ELF-1 (cell line): ENCODE measurements at regions not wholly inside any gene's neighbourhood (a gene's known extent, or its start where the extent isn't known, plus 50 kb on each side); places are given as distances from the start of the nearest gene placed in this dataset.
"Not testable (repeated sequence)": the region's sequence is repeated elsewhere in the genome, so short reads cannot be mapped to it uniquely, and the experiment has no call there.

Experiments
- DNase-seq: peaks from one replicate; pipeline ENCODE4 v3.0.0-alpha.2; 2016; ENCODE audit warnings: low read depth, low spot score

DNA sequence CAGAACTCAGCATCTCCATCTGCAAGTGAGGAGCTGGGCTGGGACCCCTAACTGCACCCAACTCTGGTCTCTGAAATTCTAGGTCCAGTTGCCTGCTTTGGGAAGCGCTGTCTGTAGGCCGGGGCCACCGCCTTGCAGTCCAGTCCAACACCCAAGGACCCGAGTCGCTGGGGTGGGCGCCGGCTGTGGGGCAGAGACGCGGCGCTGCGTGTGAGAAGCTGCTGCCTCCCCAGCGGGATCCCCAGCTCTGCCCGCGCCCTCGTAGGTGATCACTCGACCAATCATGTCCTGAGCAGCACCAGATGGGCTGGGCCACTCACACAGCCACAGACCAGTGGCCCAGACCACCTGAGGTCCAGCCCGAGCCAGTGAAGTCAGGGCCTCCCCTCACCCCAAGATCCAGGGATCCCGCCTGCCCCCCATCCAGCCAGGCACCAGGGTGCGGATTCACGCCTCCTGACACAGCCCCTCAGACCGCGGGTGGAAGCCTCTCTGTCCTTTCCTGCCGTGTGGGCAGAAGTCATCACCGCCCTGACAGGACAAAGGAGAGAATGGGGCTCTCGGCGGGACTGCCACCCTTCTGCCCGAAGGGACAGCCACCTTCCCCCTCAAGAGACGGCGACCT, 67.4 kb upstream of the ADGRA1 start:
- no peak for DNase-seq

DNA sequence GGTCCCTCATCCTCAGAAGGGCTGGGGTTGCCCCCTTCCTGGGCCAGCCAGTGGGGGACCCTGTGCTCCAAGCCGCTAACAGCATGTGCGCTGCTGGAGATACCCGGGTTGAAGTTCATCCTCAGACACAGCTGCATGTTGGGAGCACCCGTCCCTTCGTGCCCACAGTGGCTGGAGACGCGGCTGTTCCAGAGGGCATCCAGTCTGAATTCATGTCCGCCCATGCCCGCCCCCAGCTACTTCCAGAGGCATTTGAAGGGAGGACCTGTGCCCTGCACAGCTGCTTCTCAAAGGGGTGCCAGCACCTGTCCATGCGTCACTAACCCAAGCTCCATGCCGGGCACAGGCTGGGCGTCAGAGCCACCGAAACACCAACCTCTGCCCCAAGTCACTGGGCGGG, 68.1 kb upstream of the ADGRA1 start:
- no peak for DNase-seq

- DNase-seq = no peak
Measured at GRCh38 chr10:133019191-133019590, 68.5 kb upstream of the ADGRA1 start.

DNA sequence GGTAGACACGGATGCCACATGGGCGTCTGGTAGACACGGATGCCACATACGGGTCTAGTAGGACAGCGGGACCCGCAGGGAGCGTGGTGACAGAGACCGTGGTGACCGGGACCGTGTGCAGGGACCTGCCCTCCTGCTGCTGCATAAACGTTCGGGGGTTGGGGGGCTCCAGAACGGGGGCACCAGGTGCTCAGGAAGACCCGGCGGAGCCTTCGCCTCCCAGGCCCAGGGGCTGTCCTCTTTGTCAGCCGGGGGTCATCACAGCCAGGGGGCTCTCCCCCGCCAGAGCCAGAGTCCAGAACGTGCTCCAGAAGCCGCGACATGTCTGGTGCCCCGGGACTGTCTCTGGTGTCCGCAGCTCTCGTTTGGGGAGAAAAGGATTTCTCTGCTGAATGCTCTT, 69.2 kb upstream of the ADGRA1 start:
- DNase-seq = no peak

DNA sequence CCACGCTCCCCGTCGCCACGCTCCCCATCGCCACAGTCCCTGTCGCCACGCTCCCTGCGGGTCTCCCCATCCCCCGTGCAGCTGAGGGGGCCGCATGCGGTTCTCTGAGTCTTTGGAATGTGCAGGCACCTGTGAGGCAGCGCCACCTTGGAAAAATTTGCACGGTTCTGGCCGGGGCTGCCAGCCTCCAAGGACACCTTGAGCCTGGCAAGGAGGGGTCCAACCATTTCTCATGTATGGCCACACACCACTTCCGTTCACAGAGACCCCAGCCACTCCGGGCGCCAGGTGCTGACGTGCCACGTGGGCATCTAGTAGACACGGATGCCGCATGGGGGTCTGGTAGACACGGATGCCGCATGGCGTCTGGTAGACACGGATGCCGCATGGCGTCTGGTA, 70.5 kb upstream of the ADGRA1 start:
- DNase-seq = no peak

DNA sequence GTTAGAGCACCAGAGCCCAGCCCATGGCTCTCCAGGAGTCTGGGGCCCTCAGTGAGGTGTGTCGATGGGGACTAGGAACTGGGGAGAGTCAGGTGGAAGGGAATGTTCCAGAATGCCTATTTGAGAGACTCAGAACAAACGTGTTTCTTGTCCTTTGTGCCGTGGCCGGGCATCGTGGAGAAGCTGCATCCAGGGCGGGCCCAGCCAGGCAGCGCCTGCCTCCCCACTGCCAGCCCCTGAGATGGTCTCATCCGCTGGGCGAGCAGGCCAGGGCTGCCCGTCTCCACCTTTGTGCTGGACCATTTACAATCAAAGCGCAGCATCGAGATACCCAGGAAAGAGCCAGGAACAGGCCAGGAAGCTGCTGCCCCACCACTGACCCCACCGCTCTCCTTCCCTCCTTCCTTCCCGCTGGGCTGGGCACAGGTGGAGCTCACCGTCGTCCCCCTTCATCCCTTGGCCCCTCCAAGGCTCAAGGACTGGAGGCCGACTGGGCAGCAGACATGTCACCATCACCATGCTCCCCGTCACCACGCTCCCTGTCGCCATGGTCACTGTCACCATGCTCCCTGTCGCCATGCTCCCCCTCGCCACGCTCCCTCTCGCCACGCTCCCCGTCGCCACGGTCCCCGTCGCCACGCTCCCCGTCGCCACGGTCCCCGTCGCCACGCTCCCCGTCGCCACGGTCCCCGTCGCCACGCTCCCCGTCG, 71.1 kb upstream of the ADGRA1 start:
- no peak for DNase-seq

- no peak for DNase-seq
Measured at GRCh38 chr10:133015816-133016462, 71.8 kb upstream of the ADGRA1 start.

GRCh38 chr10:133015321-133015720, 72.4 kb upstream of the ADGRA1 start:
- DNase-seq = no peak

DNA sequence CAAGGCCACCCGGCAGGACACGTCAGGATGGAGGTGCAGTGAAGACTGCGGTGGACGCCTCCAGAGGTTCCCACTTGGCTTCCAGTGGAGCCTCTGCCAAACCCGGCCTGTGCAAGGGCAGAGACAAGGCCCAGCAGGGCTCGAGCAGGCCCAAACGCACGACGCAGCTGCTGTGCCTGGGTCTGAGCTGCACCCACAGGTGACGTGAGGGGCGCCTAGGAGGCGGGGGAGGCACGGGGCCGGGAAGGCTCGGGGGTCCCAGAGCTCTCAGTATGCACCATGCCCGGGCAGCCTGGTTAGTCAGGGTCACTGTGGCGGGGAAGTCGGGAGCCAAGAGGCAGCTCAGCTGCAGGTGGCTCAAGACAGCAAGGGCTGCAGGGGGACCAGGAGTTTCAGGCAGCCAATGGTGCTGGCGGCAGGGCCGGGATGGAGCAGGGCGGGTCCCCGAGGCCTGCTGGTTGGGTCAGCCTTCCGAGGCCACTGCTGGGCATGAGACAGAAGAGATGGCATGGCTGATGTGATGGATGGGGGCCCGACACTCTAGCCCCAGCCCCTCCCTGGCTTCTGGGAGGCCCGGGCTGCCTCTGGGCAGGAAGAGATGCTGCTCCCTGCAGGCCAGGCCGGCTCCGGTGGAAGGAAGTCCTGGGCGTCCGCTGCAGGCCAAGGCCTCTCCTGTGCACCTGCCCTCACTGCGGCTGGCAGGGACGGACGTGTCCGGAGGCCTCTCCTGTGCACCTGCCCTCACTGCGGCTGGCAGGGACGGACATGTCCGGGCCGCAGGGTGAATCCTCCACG, 72.2 kb upstream of the CFAP46 start:
- DNase-seq = no peak

- no peak for DNase-seq
Measured at GRCh38 chr10:133013463-133013862, 71.1 kb upstream of the CFAP46 start.

DNA sequence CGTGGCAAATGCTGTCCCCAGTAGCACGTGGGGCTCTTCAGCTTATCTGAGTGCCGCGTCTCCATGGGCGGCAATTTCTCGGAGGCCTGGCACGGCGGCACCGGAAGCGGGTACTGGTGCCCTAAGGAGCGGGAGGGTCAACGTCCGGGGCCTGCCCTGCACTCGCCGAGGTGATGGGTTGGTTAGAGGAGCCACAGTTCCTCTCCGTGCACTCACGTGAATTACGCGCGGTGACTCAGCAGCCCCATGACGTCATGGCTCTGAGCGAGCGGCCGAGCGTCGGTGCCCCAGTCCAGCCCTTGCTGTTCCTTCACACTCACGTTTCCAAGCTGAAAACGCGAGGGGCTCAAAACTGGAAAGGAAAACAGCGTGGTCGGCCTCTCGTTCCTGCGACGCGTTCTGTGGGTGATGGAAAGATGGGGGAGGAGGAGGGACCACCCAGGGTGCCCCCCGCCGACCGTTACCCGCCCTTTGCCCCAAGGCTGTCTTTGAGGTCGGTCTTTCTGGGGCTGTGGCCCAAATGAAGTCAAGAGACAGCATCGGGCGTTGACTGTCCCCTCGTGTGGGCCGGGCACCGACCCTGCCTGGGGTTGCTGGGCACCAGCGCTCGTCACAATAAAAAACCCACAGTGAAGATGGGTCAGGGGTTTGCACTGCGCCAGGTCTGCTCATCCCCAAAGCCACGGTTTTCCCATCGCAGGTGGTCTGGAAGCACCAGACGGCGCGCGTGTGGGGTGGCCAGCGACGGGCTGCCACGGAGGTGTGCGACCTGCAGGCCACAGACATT, 70.4 kb upstream of the CFAP46 start:
- peak; percentile 65 for DNase-seq

- DNase-seq = no peak
Measured at GRCh38 chr10:133011882-133012281, 69.5 kb upstream of the CFAP46 start.

- not testable (repeated sequence) for DNase-seq
Measured at GRCh38 chr10:133011393-133011792, 69.0 kb upstream of the CFAP46 start.

GRCh38 chr10:133010843-133011179, 68.4 kb upstream of the CFAP46 start:
- not testable (repeated sequence) for DNase-seq

DNA sequence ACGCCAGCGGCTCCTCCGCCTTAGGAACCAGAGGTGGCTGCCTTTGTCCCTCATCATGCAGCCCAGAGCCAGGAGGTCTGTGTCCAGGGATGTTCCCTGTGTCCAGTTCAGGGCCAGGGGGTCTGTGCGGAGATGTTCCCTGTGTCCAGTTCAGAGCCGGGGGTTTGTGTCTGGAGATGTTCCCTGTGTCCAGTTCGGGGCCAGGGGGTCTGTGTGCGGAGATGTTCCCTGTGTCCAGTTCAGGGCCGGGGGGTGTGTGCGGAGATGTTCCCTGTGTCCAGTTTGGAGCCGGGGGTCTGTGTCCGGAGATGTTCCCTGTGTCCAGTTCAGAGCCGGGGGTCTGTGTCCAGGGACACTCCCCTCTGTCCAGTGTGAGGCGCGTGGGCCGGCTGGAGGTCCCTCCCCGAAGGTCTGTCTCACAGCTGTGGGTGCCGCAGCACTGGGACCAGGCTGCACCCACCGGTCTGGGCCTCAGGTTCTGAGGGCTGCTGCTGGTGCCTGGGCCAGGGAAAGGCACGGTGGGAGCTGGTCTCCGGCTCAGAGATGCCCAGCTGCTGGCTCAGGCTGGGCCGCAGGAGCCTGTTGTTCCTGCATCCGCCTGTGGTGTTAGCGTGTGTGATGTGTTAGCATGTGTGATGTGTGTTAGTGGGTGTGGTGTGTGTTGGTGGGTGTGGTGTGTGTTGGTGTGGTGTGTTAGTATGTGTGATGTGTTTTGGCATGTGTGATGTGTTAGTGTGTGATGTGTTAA, 67.9 kb upstream of the CFAP46 start:
- DNase-seq = no peak

DNA sequence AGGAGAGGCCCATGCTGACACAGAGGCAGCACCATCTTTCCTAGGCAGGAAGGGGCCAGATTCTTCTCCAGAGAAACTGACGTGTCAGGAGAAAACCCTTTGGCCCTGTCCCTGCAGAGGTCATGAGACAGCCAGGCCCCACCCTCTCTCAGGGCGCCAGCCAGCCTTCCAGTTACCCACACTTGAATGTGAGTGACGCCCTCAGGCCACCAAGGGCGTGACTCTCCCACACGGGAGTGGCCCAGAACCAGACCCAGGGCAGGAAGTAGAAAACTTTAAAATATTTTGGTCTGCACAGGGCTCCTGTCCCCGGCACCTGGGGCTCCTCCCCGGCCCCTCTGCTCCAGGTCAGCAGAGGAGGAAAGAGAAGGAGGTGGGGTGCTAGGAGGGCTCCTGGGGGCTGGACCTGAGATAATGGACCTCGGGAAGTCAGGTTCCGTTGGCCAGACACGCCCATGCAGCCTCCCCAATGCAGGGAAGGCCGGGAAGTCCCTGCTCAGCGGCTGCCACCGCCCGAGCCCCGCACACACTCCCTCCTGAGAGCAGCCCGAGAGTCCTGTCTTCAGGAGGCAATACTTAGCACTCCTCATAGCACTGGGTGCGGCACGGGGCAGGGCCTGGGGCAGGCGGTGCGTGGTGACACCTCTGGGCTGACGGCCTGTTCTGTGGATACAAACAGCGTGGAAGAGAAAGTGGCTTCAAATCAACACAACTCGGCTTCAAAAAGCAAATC, 67.0 kb upstream of the CFAP46 start:
- DNase-seq = peak; percentile 55

GRCh38 chr10:133008736-133009135, 66.4 kb upstream of the CFAP46 start:
- no peak for DNase-seq

DNA sequence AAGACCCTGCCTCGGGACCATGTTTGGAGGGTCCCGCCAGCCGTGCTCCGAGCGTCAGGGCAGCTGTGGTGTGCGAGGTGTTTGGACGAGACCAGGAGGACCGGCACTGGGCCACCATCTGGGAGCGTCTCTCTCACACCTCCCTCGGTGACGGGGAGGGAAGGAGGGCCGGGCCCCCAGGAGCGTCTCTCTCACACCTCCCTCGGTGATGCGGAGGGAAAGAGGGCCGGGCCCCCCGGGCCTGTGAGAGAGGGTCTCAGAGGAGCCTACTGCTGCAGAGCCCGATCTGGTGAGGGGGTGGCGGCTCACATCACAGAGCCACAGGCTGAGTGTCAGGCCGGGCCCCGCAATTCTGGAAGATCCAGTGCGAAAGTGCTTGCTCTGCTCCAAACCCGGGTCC, 65.8 kb upstream of the CFAP46 start:
- no peak for DNase-seq

DNA sequence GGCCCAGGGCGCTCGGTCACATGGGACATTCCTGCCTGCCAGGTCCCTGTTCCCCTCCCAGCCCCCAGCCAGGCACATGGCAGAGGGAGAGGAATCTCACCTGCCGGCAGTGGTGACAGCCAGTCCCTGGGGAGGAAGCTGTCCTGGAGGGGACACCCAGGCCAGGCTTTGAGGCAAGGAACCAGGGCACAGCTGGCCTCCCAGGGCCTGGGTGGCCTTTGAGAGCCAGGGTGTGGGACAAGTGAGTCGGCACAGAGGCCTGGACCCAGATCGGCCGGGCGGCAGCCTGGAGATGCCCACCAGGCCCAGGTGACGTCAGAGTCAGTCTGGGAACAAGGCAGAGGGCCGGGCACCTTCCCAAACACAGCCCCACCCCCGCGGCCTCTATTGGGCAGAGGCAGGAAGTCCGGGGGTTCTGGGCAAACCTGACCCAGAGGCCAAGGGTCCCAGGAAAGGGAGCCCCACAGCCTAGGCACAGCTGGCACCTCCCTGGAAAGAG, 65.0 kb upstream of the CFAP46 start:
- DNase-seq = no peak

DNA sequence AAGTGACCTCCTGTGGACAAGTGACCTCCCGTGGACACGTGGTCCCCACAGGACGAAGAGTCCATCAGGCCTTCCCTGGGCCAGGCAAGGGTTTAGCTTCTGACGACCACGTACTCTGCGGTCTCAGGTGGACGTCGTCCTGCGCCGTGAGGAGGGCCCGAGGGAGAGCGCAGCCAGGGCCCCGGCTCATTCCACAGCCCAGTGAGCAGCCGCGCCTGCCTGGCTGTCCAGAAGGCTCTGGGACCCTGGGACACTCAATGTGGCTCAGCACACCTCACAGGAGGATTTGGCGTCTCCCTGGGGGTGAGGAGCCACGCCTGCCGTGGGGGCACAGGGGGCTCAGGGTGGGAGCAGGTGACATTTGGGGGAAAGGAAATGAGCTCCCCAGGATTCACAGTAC, 64.4 kb upstream of the CFAP46 start:
- DNase-seq = no peak
